ENCODE measurements at regions not wholly inside any gene's neighbourhood (a gene's known extent, or its start where the extent isn't known, plus 50 kb on each side); places are given as distances from the start of the nearest gene placed in this dataset.

- peak overlapping the region; percentile 93 for H3K27ac ChIP-seq
- TF ChIP-seq ZFX (IDR thresholded peaks at IDR 0.05) (no peak), CTCF (conservative IDR thresholded peaks at IDR 0.05) (no peak)
Observed at GRCh38 chr16:85526185-85526974, 86.7 kb upstream of the GSE1 start.

GRCh38 chr16:85527042-85527766 is 85.9 kb upstream of the GSE1 start:
- peak overlapping the region; percentile 7; the same call in 1 of the 2 replicates for H3K27ac ChIP-seq
- TF ChIP-seq CTCF (conservative IDR thresholded peaks at IDR 0.05) (no peak), ZFX (IDR thresholded peaks at IDR 0.05) (no peak)

- TF ChIP-seq CTCF (conservative IDR thresholded peaks at IDR 0.05) (no peak), ZFX (IDR thresholded peaks at IDR 0.05) (no peak)
- peak overlapping the region; percentile 7; the same call in 1 of the 2 replicates for H3K27ac ChIP-seq
Observed at GRCh38 chr16:85527767-85528297, 85.3 kb upstream of the GSE1 start.

- no peak overlapping the region; the same call in 1 of the 2 replicates for H3K27ac ChIP-seq
- TF ChIP-seq ZFX (IDR thresholded peaks at IDR 0.05) (no peak), CTCF (conservative IDR thresholded peaks at IDR 0.05) (no peak; the same call in 1 of the 2 replicates)
Observed at GRCh38 chr16:85528528-85529387, 84.4 kb upstream of the GSE1 start.

- H3K27ac ChIP-seq = no peak overlapping the region; the same call in 1 of the 2 replicates
- TF ChIP-seq CTCF (conservative IDR thresholded peaks at IDR 0.05) = no peak
- TF ChIP-seq ZFX (IDR thresholded peaks at IDR 0.05) = no peak
Observed at GRCh38 chr16:85529489-85530369, 83.4 kb upstream of the GSE1 start.

GRCh38 chr16:85530370-85530739 is 82.8 kb upstream of the GSE1 start:
- TF ChIP-seq ZFX (IDR thresholded peaks at IDR 0.05) = no peak
- no peak for TF ChIP-seq CTCF (conservative IDR thresholded peaks at IDR 0.05)
- no peak overlapping the region for H3K27ac ChIP-seq

Measured in C4-2B (cell line).